ENCODE measurements at regions not wholly inside any gene's neighbourhood (a gene's known extent, or its start where the extent isn't known, plus 50 kb on each side); places are given as distances from the start of the nearest gene placed in this dataset.

GRCh38 chr5:143497749-143498148 is 94.3 kb upstream of the NR3C1 start:
- DNase-seq (ENCODE audit: low spot score): no peak

GRCh38 chr5:143496943-143497342 is 93.5 kb upstream of the NR3C1 start:
- no peak for DNase-seq (ENCODE audit: low spot score)

- no peak for DNase-seq (ENCODE audit: low spot score)
Measured at GRCh38 chr5:143495821-143496275, 92.4 kb upstream of the NR3C1 start.

GRCh38 chr5:143495110-143495509 is 91.6 kb upstream of the NR3C1 start:
- DNase-seq (ENCODE audit: low spot score): no peak

- DNase-seq (ENCODE audit: low spot score): no peak
Measured at GRCh38 chr5:143494595-143494994, 91.1 kb upstream of the NR3C1 start.

GRCh38 chr5:143494162-143494561 is 90.7 kb upstream of the NR3C1 start:
- DNase-seq (ENCODE audit: low spot score): no peak

- DNase-seq (ENCODE audit: low spot score): no peak
Measured at GRCh38 chr5:143492783-143493182, 89.3 kb upstream of the NR3C1 start.

GRCh38 chr5:143491646-143492045 is 88.2 kb upstream of the NR3C1 start:
- no peak for DNase-seq (ENCODE audit: low spot score)

GRCh38 chr5:143488381-143488780 is 84.9 kb upstream of the NR3C1 start:
- DNase-seq (ENCODE audit: low spot score): no peak

GRCh38 chr5:143484601-143485000 is 81.1 kb upstream of the NR3C1 start:
- no peak for DNase-seq (ENCODE audit: low spot score)

GRCh38 chr5:143481697-143482531 is 78.4 kb upstream of the NR3C1 start:
- DNase-seq (ENCODE audit: low spot score): no peak

GRCh38 chr5:143480001-143480400 is 76.5 kb upstream of the NR3C1 start:
- DNase-seq (ENCODE audit: low spot score): no peak

- no peak for DNase-seq (ENCODE audit: low spot score)
Measured at GRCh38 chr5:143479394-143479793, 75.9 kb upstream of the NR3C1 start.

- no peak for DNase-seq (ENCODE audit: low spot score)
Measured at GRCh38 chr5:143476601-143477211, 73.2 kb upstream of the NR3C1 start.

GRCh38 chr5:143474616-143475015 is 71.1 kb upstream of the NR3C1 start:
- no peak for DNase-seq (ENCODE audit: low spot score)

GRCh38 chr5:143473481-143473880 is 70.0 kb upstream of the NR3C1 start:
- no peak for DNase-seq (ENCODE audit: low spot score)

GRCh38 chr5:143472576-143472975 is 69.1 kb upstream of the NR3C1 start:
- no peak for DNase-seq (ENCODE audit: low spot score)

GRCh38 chr5:143471666-143472464 is 68.4 kb upstream of the NR3C1 start:
- no peak for DNase-seq (ENCODE audit: low spot score)

GRCh38 chr5:143471041-143471509 is 67.6 kb upstream of the NR3C1 start:
- no peak for DNase-seq (ENCODE audit: low spot score)

GRCh38 chr5:143470120-143470519 is 66.6 kb upstream of the NR3C1 start:
- DNase-seq (ENCODE audit: low spot score): no peak

- DNase-seq (ENCODE audit: low spot score): no peak
Measured at GRCh38 chr5:143469125-143469524, 65.6 kb upstream of the NR3C1 start.

GRCh38 chr5:143466632-143467031 is 63.1 kb upstream of the NR3C1 start:
- DNase-seq (ENCODE audit: low spot score): no peak
